OCI-LY1 (cell line): ENCODE measurements at regions not wholly inside any gene's neighbourhood (a gene's known extent, or its start where the extent isn't known, plus 50 kb on each side); places are given as distances from the start of the nearest gene placed in this dataset.

ENCODE experiments used
- H2AFZ ChIP-seq: fragments of 200-600 bp; sonication (generic), shearing (Covaris generic); 2 replicates; pipeline ENCODE4 v1.6.0; 2014; ENCODE audit warnings: antibody characterized with exemption, mild to moderate bottlenecking, low read length
- H3F3A ChIP-seq: fragments of 200-600 bp; sonication (generic), shearing (Covaris generic); 2 replicates; pipeline ENCODE4 v1.6.0; 2014; ENCODE audit warnings: mild to moderate bottlenecking, antibody characterized with exemption, low read length, moderate library complexity; ENCODE audit not compliant: insufficient read depth
- H3K27ac ChIP-seq: fragments of 200-600 bp; sonication (generic); 2 replicates; pipeline ENCODE4 v1.5.1; 2014; ENCODE audit warnings: low read length, mixed run types, mild to moderate bottlenecking, low read depth; ENCODE audit not compliant: poor library complexity, severe bottlenecking
- H3K27me3 ChIP-seq: fragments of 200-600 bp; sonication (generic); 2 replicates; pipeline ENCODE4 v1.6.0; 2014; ENCODE audit warnings: antibody characterized with exemption, mild to moderate bottlenecking, low read length, moderate library complexity; ENCODE audit not compliant: insufficient read depth
- H3K36me3 ChIP-seq: fragments of 200-600 bp; sonication (generic); 2 replicates; pipeline ENCODE4 v1.6.1; 2014; ENCODE audit warnings: mild to moderate bottlenecking, antibody characterized with exemption, low read length, moderate library complexity, mixed read lengths; ENCODE audit not compliant: insufficient read depth
- H3K4me1 ChIP-seq: fragments of 200-600 bp; sonication (generic); 2 replicates; pipeline ENCODE4 v1.5.1; 2014; ENCODE audit warnings: mild to moderate bottlenecking, low read length, moderate library complexity; ENCODE audit not compliant: insufficient read depth, severe bottlenecking
- H3K4me2 ChIP-seq: fragments of 200-600 bp; sonication (generic), shearing (Covaris generic); 2 replicates; pipeline ENCODE4 v1.6.1; 2014; ENCODE audit warnings: low read length
- H3K4me3 ChIP-seq: fragments of 200-600 bp; sonication (generic); 2 replicates; pipeline ENCODE4 v1.5.1; 2014; ENCODE audit warnings: low read length, low read depth, mild to moderate bottlenecking, mixed read lengths; ENCODE audit not compliant: poor library complexity, severe bottlenecking
- H3K79me2 ChIP-seq: fragments of 200-600 bp; shearing (Covaris generic); 2 replicates; pipeline ENCODE4 v1.6.1; 2016; ENCODE audit warnings: mixed run types, low read length, mixed read lengths; ENCODE audit not compliant: insufficient read depth
- H3K9ac ChIP-seq: fragments of 200-600 bp; sonication (generic), shearing (Covaris generic); 2 replicates; pipeline ENCODE4 v1.6.1; 2014; ENCODE audit warnings: mild to moderate bottlenecking, low read length, mixed read lengths
- H3K9me2 ChIP-seq: fragments of 200-600 bp; sonication (generic), shearing (Covaris generic); 2 replicates; pipeline ENCODE4 v1.6.1; 2014; ENCODE audit warnings: low read depth, mild to moderate bottlenecking, low read length, mixed read lengths
- H3K9me3 ChIP-seq: fragments of 200-600 bp; shearing (Covaris generic); 2 replicates; pipeline ENCODE4 v1.6.1; 2014; ENCODE audit warnings: low read length, mixed read lengths
- H4K20me1 ChIP-seq: fragments of 200-600 bp; sonication (generic), shearing (Covaris generic); 2 replicates; pipeline ENCODE4 v1.6.0; 2016; ENCODE audit warnings: mild to moderate bottlenecking, low read length; ENCODE audit not compliant: insufficient read depth
- EZH2 ChIP-seq: fragments of 200-600 bp; sonication (generic), shearing (Covaris generic); IDR thresholded peaks from 2 replicates; pipeline ENCODE4 v1.8.0; 2017; ENCODE audit warnings: borderline replicate concordance, mixed run types, mild to moderate bottlenecking, antibody characterized with exemption, low read length, moderate library complexity, mixed read lengths
- TF ChIP-seq, protein P1 (sequence below): fragments of 200-600 bp; sonication (generic), shearing (Covaris generic); IDR thresholded peaks from 2 replicates; pipeline ENCODE4 v1.5.1; 2017; ENCODE audit warnings: mild to moderate bottlenecking, antibody characterized with exemption, low read length, moderate library complexity, mixed read lengths

DNA sequence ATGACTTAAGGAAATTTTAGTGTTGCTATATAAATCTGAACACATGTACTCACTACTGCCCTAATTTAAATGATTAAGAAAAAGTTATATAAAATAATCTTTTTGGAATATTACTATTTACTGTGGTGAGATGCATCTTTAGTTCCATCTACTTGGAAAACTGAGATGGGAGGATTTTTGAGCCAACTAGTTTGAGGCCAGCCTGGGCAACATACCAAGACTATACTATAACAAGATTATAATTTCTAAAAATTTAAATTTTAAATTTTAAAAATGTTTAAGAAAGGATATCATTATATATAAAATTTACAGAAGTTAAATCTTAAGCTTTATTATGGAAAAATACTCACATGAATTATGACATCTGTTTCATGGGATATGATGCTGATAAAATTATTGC is 530.8 kb upstream of the IGFBP3 start:
- no peak overlapping the region for H3K4me2 ChIP-seq
- no peak overlapping the region for H2AFZ ChIP-seq
- no peak overlapping the region for H3K9ac ChIP-seq
- no peaks in the 10 kb centered on the region for H3K36me3 ChIP-seq
- H3K4me3 ChIP-seq: no peak overlapping the region
- H3K4me1 ChIP-seq: no peaks in the 10 kb centered on the region
- no peak overlapping the region for H3K27ac ChIP-seq
- 0 out of 2 replicates have a peak, but pooled peaks cover 4% of the 10 kb centered on the region for H3K9me2 ChIP-seq
- H3K79me2 ChIP-seq: no peaks in the 10 kb centered on the region
- H3K9me3 ChIP-seq: no peaks in the 10 kb centered on the region
- no peaks in the 10 kb centered on the region for H3F3A ChIP-seq
- no peaks in the 10 kb centered on the region for H3K27me3 ChIP-seq
- TF ChIP-seq, protein P1, sequence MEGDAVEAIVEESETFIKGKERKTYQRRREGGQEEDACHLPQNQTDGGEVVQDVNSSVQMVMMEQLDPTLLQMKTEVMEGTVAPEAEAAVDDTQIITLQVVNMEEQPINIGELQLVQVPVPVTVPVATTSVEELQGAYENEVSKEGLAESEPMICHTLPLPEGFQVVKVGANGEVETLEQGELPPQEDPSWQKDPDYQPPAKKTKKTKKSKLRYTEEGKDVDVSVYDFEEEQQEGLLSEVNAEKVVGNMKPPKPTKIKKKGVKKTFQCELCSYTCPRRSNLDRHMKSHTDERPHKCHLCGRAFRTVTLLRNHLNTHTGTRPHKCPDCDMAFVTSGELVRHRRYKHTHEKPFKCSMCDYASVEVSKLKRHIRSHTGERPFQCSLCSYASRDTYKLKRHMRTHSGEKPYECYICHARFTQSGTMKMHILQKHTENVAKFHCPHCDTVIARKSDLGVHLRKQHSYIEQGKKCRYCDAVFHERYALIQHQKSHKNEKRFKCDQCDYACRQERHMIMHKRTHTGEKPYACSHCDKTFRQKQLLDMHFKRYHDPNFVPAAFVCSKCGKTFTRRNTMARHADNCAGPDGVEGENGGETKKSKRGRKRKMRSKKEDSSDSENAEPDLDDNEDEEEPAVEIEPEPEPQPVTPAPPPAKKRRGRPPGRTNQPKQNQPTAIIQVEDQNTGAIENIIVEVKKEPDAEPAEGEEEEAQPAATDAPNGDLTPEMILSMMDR: no peak
- no peak for TF ChIP-seq EZH2
- no peaks in the 10 kb centered on the region for H4K20me1 ChIP-seq

DNA sequence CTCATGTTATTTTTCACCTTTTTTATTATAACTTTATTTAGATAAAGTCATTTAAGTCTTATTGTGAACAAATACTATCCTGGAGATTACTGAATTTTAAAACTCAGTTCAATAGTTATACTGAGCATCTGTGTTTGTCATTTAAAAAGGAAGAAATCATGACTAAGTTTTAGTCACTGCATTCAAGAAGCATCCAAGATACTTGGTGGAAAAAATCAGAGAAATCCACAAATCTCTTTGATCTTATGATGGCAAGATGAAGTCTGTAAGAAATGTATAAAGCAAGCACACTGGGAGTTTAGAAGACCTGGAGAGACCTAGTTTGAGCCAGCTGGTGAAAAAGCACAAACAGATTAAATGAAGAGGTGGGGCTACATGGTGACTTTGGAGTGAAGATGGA is 529.8 kb upstream of the IGFBP3 start:
- H3K9me3 ChIP-seq: no peaks in the 10 kb centered on the region
- no peaks in the 10 kb centered on the region for H3K36me3 ChIP-seq
- H3K79me2 ChIP-seq: no peaks in the 10 kb centered on the region
- no peak overlapping the region for H3K9ac ChIP-seq
- no peaks in the 10 kb centered on the region for H3K4me1 ChIP-seq
- H3K4me3 ChIP-seq: no peak overlapping the region
- 0 out of 2 replicates have a peak, but pooled peaks cover 4% of the 10 kb centered on the region for H3K9me2 ChIP-seq
- no peak overlapping the region for H2AFZ ChIP-seq
- H3K27me3 ChIP-seq: no peaks in the 10 kb centered on the region
- no peak overlapping the region for H3K4me2 ChIP-seq
- no peaks in the 10 kb centered on the region for H4K20me1 ChIP-seq
- no peak for TF ChIP-seq EZH2
- TF ChIP-seq, protein P1: no peak
- H3F3A ChIP-seq: no peaks in the 10 kb centered on the region
- no peak overlapping the region for H3K27ac ChIP-seq

DNA sequence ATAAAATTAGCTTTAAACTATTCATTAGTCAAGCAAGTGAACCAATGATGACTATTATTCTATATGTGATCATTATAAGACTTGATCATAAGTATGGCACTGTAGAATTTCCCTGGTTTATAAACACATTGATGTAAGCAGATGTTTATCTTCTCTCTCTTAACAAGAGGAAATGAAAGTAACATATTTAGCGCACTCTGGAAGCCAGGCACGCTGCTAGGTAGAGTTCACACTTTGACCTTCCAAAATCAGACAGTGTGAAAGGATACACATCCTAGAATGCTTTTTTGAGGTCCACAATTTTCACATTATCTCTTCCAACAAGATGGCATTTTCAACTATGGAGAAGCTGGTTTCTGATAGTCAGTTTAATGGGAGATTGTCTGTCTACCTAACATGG is 529.4 kb upstream of the IGFBP3 start:
- Histone ChIP-seq H3K36me3 (no peaks in the 10 kb centered on the region), H3K9me3 (no peaks in the 10 kb centered on the region), H3K79me2 (no peaks in the 10 kb centered on the region), H3K4me3 (no peak overlapping the region), H3K9me2 (0 out of 2 replicates have a peak, but pooled peaks cover 4% of the 10 kb centered on the region), H4K20me1 (no peaks in the 10 kb centered on the region), H3F3A (no peaks in the 10 kb centered on the region), H3K27ac (no peak overlapping the region), H3K9ac (no peak overlapping the region), H3K4me1 (no peaks in the 10 kb centered on the region), H2AFZ (no peak overlapping the region), H3K4me2 (no peak overlapping the region), H3K27me3 (no peaks in the 10 kb centered on the region)
- TF ChIP-seq, protein P1: no peak
- no peak for TF ChIP-seq EZH2
